H9 (cell line): ENCODE measurements at regions not wholly inside any gene's neighbourhood (a gene's known extent, or its start where the extent isn't known, plus 50 kb on each side); places are given as distances from the start of the nearest gene placed in this dataset.

Experiments
- DNase-seq: peaks from one replicate; pipeline ENCODE4 v3.0.0-alpha.2; 2017
- H2AFZ ChIP-seq: one replicate; pipeline ENCODE4 v1.6.1; 2013; ENCODE audit warnings: mild to moderate bottlenecking, low read length, control low read depth, moderate library complexity
- H2AK5ac ChIP-seq: 2 replicates; pipeline ENCODE4 v1.6.1; 2013; ENCODE audit warnings: low read length, control low read depth, mixed read lengths; ENCODE audit not compliant: insufficient read length
- H2BK120ac ChIP-seq: one replicate; pipeline ENCODE4 v1.6.1; 2013; ENCODE audit warnings: low read depth, mild to moderate bottlenecking, low read length, control low read depth, inconsistent platforms; ENCODE audit not compliant: poor library complexity, severe bottlenecking
- H2BK12ac ChIP-seq: 2 replicates; pipeline ENCODE4 v1.6.1; 2013; ENCODE audit warnings: low read length, control low read depth, mixed read lengths, low read depth; ENCODE audit not compliant: insufficient read length
- H2BK15ac ChIP-seq: 2 replicates; pipeline ENCODE4 v1.6.1; 2013; ENCODE audit warnings: low read depth, low read length, control low read depth
- H2BK20ac ChIP-seq: one replicate; pipeline ENCODE4 v1.6.1; 2013; ENCODE audit warnings: low read depth, mild to moderate bottlenecking, low read length, control low read depth, inconsistent platforms; ENCODE audit not compliant: poor library complexity, severe bottlenecking
- H2BK5ac ChIP-seq: 2 replicates; pipeline ENCODE4 v1.6.1; 2013; ENCODE audit warnings: low read length, control low read depth, mixed read lengths; ENCODE audit not compliant: insufficient read length
- H3K14ac ChIP-seq: 2 replicates; pipeline ENCODE4 v1.6.1; 2013; ENCODE audit warnings: low read length, control low read depth; ENCODE audit not compliant: insufficient read depth
- H3K18ac ChIP-seq: 2 replicates; pipeline ENCODE4 v1.6.1; 2013; ENCODE audit warnings: low read depth, mild to moderate bottlenecking, mixed read lengths, low read length, control low read depth; ENCODE audit not compliant: insufficient read length
- H3K23ac ChIP-seq: 2 replicates; pipeline ENCODE4 v1.6.1; 2013; ENCODE audit warnings: low read length, control low read depth, mixed read lengths, low read depth; ENCODE audit not compliant: insufficient read length
- H3K23me2 ChIP-seq: 2 replicates; pipeline ENCODE4 v1.6.1; 2013; ENCODE audit warnings: low read depth, mild to moderate bottlenecking, mixed read lengths, low read length, control low read depth; ENCODE audit not compliant: insufficient read length, poor library complexity, severe bottlenecking
- H3K27ac ChIP-seq: 2 replicates; pipeline ENCODE4 v1.5.1; 2013; ENCODE audit warnings: low read length, control low read depth, mixed read lengths, low read depth; ENCODE audit not compliant: insufficient read length
- H3K27me3 ChIP-seq: 2 replicates; pipeline ENCODE4 v1.6.1; 2013; ENCODE audit warnings: low read length, control low read depth, inconsistent platforms; ENCODE audit not compliant: insufficient read depth
- H3K4ac ChIP-seq: 2 replicates; pipeline ENCODE4 v1.6.1; 2013; ENCODE audit warnings: low read depth, mild to moderate bottlenecking, control low read depth, inconsistent platforms, low read length, moderate library complexity
- H3K4me1 ChIP-seq: 2 replicates; pipeline ENCODE4 v1.6.1; 2013; ENCODE audit warnings: low read length, control low read depth, inconsistent platforms; ENCODE audit not compliant: insufficient read depth
- H3K4me2 ChIP-seq: 2 replicates; pipeline ENCODE4 v1.6.1; 2013; ENCODE audit warnings: low read length, control low read depth, mixed read lengths; ENCODE audit not compliant: insufficient read length, insufficient read depth
- H3K56ac ChIP-seq: 2 replicates; pipeline ENCODE4 v1.6.1; 2013; ENCODE audit warnings: low read depth, mild to moderate bottlenecking, mixed read lengths, low read length, control low read depth; ENCODE audit not compliant: insufficient read length
- H3K79me1 ChIP-seq: 2 replicates; pipeline ENCODE4 v1.6.1; 2013; ENCODE audit warnings: low read depth, mild to moderate bottlenecking, moderate library complexity, low read length, control low read depth, inconsistent platforms; ENCODE audit not compliant: insufficient read depth, poor library complexity, severe bottlenecking
- H3K79me2 ChIP-seq: 2 replicates; pipeline ENCODE4 v1.6.1; 2013; ENCODE audit warnings: low read length, control low read depth, inconsistent platforms; ENCODE audit not compliant: insufficient read depth
- H3K9ac ChIP-seq: 2 replicates; pipeline ENCODE4 v1.6.1; 2013; ENCODE audit warnings: low read length, control low read depth, mixed read lengths; ENCODE audit not compliant: insufficient read length; ENCODE audit errors: extremely low read depth
- H3K9me3 ChIP-seq: one replicate; pipeline ENCODE4 v1.6.1; 2013; ENCODE audit warnings: low read depth, low read length, inconsistent platforms; ENCODE audit not compliant: control insufficient read depth
- H3T11ph ChIP-seq: one replicate; pipeline ENCODE4 v1.6.1; 2013; ENCODE audit warnings: mild to moderate bottlenecking, low read length, control low read depth, inconsistent platforms
- H4K20me1 ChIP-seq: one replicate; pipeline ENCODE4 v1.6.1; 2013; ENCODE audit not compliant: control insufficient read depth, insufficient read length, insufficient read depth
- H4K5ac ChIP-seq: 2 replicates; pipeline ENCODE4 v1.6.1; 2013; ENCODE audit warnings: low read depth, mild to moderate bottlenecking, mixed read lengths, low read length, control low read depth; ENCODE audit not compliant: insufficient read length
- H4K8ac ChIP-seq: replicated peaks from 2 replicates; pipeline ENCODE4 v1.6.1; 2013; ENCODE audit warnings: low read length, control low read depth, mixed read lengths, low read depth; ENCODE audit not compliant: insufficient read length
- H4K91ac ChIP-seq: 2 replicates; pipeline ENCODE4 v1.6.1; 2013; ENCODE audit warnings: low read depth, mild to moderate bottlenecking, moderate library complexity, mixed read lengths, low read length, control low read depth; ENCODE audit not compliant: insufficient read length
- H3K27ac Mint-ChIP-seq, 3 experiments: 2 replicates in 2 of 3; 3 replicates in 1 of 3; pipeline ENCODE4 v1.8.0; 2020 to 2021; ENCODE audit warnings: mixed read lengths in 3 of 3, mild to moderate bottlenecking in 1 of 3, moderate library complexity in 1 of 3
- H3K27me3 Mint-ChIP-seq: 2 replicates; pipeline ENCODE4 v1.8.0; 2021; ENCODE audit warnings: low read depth, mild to moderate bottlenecking, moderate library complexity, mixed read lengths
- H3K36me3 Mint-ChIP-seq, 3 experiments: 2 replicates in 2 of 3; 3 replicates in 1 of 3; pipeline ENCODE4 v1.8.0; 2020 to 2021; ENCODE audit warnings: low read depth in 3 of 3, mixed read lengths in 3 of 3; ENCODE audit not compliant: insufficient read depth in 1 of 3
- H3K4me1 Mint-ChIP-seq, 2 experiments: 2 replicates each; pipeline ENCODE4 v1.8.0; 2020; ENCODE audit warnings: mixed read lengths in 2 of 2
- H3K4me3 Mint-ChIP-seq, 2 experiments: 2 replicates in 1 of 2; 3 replicates in 1 of 2; pipeline ENCODE4 v1.8.0; 2020 to 2021; ENCODE audit warnings: mild to moderate bottlenecking in 2 of 2, mixed read lengths in 2 of 2, moderate library complexity in 1 of 2
- H3K9me3 Mint-ChIP-seq, 2 experiments: 2 replicates in 1 of 2; 3 replicates in 1 of 2; pipeline ENCODE4 v1.8.0; 2020; ENCODE audit warnings: mild to moderate bottlenecking in 2 of 2, mixed read lengths in 2 of 2, moderate library complexity in 1 of 2
- WGBS: extraction: QIAGEN DNeasy Blood & Tissue Kit; methylation state at CpG from one replicate; pipeline ENCODE4 v1.1.7; 2013; ENCODE audit warnings: missing lambda C conversion rate, low lambda C conversion rate, mixed read lengths; ENCODE audit not compliant: insufficient read length; ENCODE audit errors: extremely low coverage; 5-methylcytosine and 5-hydroxymethylcytosine counted together
- TF ChIP-seq, protein P1 (sequence below): fragments of 200-600 bp; sonication (generic); conservative IDR thresholded peaks from 3 replicates; pipeline ENCODE4 v1.8.0; 2021; ENCODE audit warnings: antibody characterized with exemption, mild to moderate bottlenecking

DNA sequence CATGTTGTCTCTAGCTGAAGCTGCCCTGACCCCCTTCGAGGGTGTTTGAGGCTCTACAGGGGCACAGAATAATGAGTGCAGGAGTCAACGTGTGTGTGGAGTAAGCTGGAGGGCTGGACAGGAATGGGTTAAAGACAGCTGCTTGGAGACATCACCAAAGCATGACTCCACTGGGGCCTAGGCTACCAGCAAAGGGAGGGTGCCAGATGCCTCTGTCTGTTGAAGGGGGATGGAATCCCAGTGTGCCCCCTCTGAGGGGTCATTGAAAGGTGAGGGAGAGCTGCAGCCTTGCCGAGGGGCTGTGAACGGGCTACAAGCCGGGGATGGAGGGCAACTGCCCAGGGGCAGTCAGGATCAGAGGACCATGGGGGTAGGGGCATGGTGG, 51.7 kb upstream of the PODXL start:
- H3K27ac Mint-ChIP-seq = peak overlapping the region; percentile 99 to 100 (median 99)
- no peaks in the 10 kb centered on the region for H3K27me3 ChIP-seq
- WGBS = no CpG with 5 or more reads among the region's 5 CpGs
- no peak overlapping the region for H2BK12ac ChIP-seq
- no peaks in the 10 kb centered on the region for H3K79me1 ChIP-seq
- no peak overlapping the region for H3K9ac ChIP-seq
- H3K4me2 ChIP-seq = no peak overlapping the region
- H3K4me3 Mint-ChIP-seq = peak overlapping the region in 1 of 2 experiments; percentile 24; a peak in 1 of 5 replicates
- H3K4me1 Mint-ChIP-seq = peaks cover 55 to 60% of the 10 kb centered on the region in 2 experiments
- H3K79me2 ChIP-seq = no peaks in the 10 kb centered on the region
- no peak overlapping the region for H4K5ac ChIP-seq
- no peak overlapping the region for H4K8ac ChIP-seq
- no peak overlapping the region for H2BK120ac ChIP-seq
- H3K27ac ChIP-seq = no peak overlapping the region
- no peak overlapping the region for H3K14ac ChIP-seq
- peaks cover 0 to 3% (median 0%) of the 10 kb centered on the region in 3 experiments; a peak in 1 of 7 replicates for H3K36me3 Mint-ChIP-seq
- H2BK20ac ChIP-seq = no peak overlapping the region
- no peak overlapping the region for H3K56ac ChIP-seq
- no peak overlapping the region; the same call in 1 of the 2 replicates for H3K4ac ChIP-seq
- H3K18ac ChIP-seq = no peak overlapping the region
- H3K23me2 ChIP-seq = peaks cover 6% of the 10 kb centered on the region
- peak overlapping the region; percentile 83 for H4K91ac ChIP-seq
- no peak overlapping the region for H2AK5ac ChIP-seq
- no peak overlapping the region for H2BK15ac ChIP-seq
- TF ChIP-seq, protein P1, sequence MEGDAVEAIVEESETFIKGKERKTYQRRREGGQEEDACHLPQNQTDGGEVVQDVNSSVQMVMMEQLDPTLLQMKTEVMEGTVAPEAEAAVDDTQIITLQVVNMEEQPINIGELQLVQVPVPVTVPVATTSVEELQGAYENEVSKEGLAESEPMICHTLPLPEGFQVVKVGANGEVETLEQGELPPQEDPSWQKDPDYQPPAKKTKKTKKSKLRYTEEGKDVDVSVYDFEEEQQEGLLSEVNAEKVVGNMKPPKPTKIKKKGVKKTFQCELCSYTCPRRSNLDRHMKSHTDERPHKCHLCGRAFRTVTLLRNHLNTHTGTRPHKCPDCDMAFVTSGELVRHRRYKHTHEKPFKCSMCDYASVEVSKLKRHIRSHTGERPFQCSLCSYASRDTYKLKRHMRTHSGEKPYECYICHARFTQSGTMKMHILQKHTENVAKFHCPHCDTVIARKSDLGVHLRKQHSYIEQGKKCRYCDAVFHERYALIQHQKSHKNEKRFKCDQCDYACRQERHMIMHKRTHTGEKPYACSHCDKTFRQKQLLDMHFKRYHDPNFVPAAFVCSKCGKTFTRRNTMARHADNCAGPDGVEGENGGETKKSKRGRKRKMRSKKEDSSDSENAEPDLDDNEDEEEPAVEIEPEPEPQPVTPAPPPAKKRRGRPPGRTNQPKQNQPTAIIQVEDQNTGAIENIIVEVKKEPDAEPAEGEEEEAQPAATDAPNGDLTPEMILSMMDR = no peak
- no peak overlapping the region for H2AFZ ChIP-seq
- H2BK5ac ChIP-seq = no peak overlapping the region
- H3K9me3 ChIP-seq = no peaks in the 10 kb centered on the region
- no peaks in the 10 kb centered on the region for H3K27me3 Mint-ChIP-seq
- no peak overlapping the region for H3T11ph ChIP-seq
- DNase-seq = peak; percentile 60
- no peaks in the 10 kb centered on the region; a peak in 1 of 5 replicates for H3K9me3 Mint-ChIP-seq
- no peak overlapping the region for H3K23ac ChIP-seq
- H3K4me1 ChIP-seq = peaks cover 13% of the 10 kb centered on the region; the same call in 1 of the 2 replicates
- no peaks in the 10 kb centered on the region for H4K20me1 ChIP-seq
